GM18907 (cell line): ENCODE measurements at regions not wholly inside any gene's neighbourhood (a gene's known extent, or its start where the extent isn't known, plus 50 kb on each side); places are given as distances from the start of the nearest gene placed in this dataset.

Experiments used
- ATAC-seq: cut with Tn5 transposase; IDR thresholded peaks from one replicate; pipeline ENCODE4 v1.9.1; 2021; ENCODE audit warnings: mild to moderate bottlenecking, moderate library complexity; ENCODE audit not compliant: unreplicated experiment

GRCh38 chr13:99123101-99124045, 77.3 kb upstream of the UBAC2 start:
- ATAC-seq = no peak

- no peak for ATAC-seq
Observed at GRCh38 chr13:99124046-99124400, 76.6 kb upstream of the UBAC2 start.

- peak; percentile 84 for ATAC-seq
Observed at GRCh38 chr13:99124794-99125316, 75.8 kb upstream of the UBAC2 start.

GRCh38 chr13:99125326-99125915, 75.2 kb upstream of the UBAC2 start:
- ATAC-seq = no peak

GRCh38 chr13:99126821-99127220, 73.8 kb upstream of the UBAC2 start:
- no peak for ATAC-seq

- ATAC-seq = no peak
Observed at GRCh38 chr13:99129050-99129449, 71.6 kb upstream of the UBAC2 start.

GRCh38 chr13:99129951-99130350, 70.7 kb upstream of the UBAC2 start:
- no peak for ATAC-seq

- ATAC-seq = no peak
Observed at GRCh38 chr13:99131410-99131809, 69.2 kb upstream of the UBAC2 start.

- no peak for ATAC-seq
Observed at GRCh38 chr13:99132295-99132835, 68.3 kb upstream of the UBAC2 start.

GRCh38 chr13:99133230-99133629, 67.4 kb upstream of the UBAC2 start:
- ATAC-seq = no peak

- no peak for ATAC-seq
Observed at GRCh38 chr13:99133848-99134247, 66.8 kb upstream of the UBAC2 start.

- ATAC-seq = no peak
Observed at GRCh38 chr13:99135591-99135990, 65.1 kb upstream of the UBAC2 start.

GRCh38 chr13:99136427-99136954, 64.2 kb upstream of the UBAC2 start:
- ATAC-seq = no peak

GRCh38 chr13:99140831-99141230, 59.8 kb upstream of the UBAC2 start:
- ATAC-seq = no peak

- ATAC-seq = no peak
Observed at GRCh38 chr13:99143904-99144303, 56.8 kb upstream of the UBAC2 start.

GRCh38 chr13:99144306-99144705, 56.3 kb upstream of the UBAC2 start:
- ATAC-seq = no peak

- no peak for ATAC-seq
Observed at GRCh38 chr13:99145461-99145860, 55.2 kb upstream of the UBAC2 start.

GRCh38 chr13:99150575-99151361, 49.9 kb upstream of the UBAC2 start:
- ATAC-seq = no peak
